ENCODE measurements at regions not wholly inside any gene's neighbourhood (a gene's known extent, or its start where the extent isn't known, plus 50 kb on each side); places are given as distances from the start of the nearest gene placed in this dataset.

DNA sequence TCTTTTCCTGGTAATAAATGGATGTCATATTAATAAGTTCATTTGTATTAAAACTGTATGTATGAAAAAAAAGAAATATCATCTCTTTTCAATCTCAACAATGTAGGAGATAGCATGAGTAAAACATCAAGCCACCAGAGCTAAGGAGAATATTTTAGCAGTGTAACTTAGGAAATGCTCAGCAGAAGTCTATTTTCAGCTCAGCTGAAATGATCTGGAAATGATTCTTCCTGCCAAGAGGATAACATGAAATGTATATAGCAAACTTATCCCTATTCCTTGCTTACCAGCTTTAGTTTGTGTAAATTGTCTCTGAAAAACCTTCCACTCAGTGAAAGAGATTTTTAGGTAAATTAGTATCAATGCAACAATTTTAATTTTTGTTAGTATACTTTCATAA lies 1194.4 kb downstream of the SLITRK1 start:
- TF ChIP-seq CTCF (IDR thresholded peaks at IDR 0.05): no peak
- TF ChIP-seq POLR2A (IDR thresholded peaks at IDR 0.05): no peak
